Peyer's patch (tissue), 4 donors: ENCODE measurements at regions not wholly inside any gene's neighbourhood (a gene's known extent, or its start where the extent isn't known, plus 50 kb on each side); places are given as distances from the start of the nearest gene placed in this dataset.
"Not testable (repeated sequence)": the region's sequence is repeated elsewhere in the genome, so short reads cannot be mapped to it uniquely, and the experiment has no call there.

Source experiments
- DNase-seq, 3 donors: peaks; one replicate each; pipeline ENCODE4 v3.0.0-alpha.2; 2017 to 2019
- H3K27ac ChIP-seq, 4 donors: fragments of 200-600 bp; sonication (generic); one replicate each; pipeline ENCODE4 v1.5.1; 2016 to 2019
- H3K27me3 ChIP-seq, 2 donors: fragments of 200-600 bp; sonication (generic); one replicate each; pipeline ENCODE4 v1.5.1; 2019
- H3K36me3 ChIP-seq, 3 donors: fragments of 200-600 bp; sonication (generic); one replicate each; pipeline ENCODE4 v1.5.1; 2016 to 2019
- H3K4me1 ChIP-seq, 4 donors: fragments of 200-600 bp; sonication (generic); one replicate each; pipeline ENCODE4 v1.5.1; 2016 to 2019
- H3K4me3 ChIP-seq, 4 donors: fragments of 200-600 bp; sonication (generic); 1 replicate in 3 of 4; 2 replicates in 1 of 4; pipeline ENCODE4 v1.5.1; 2016 to 2019; ENCODE audit warnings: mild to moderate bottlenecking in 1 of 4
- H3K9me3 ChIP-seq, 4 donors: fragments of 200-600 bp; sonication (generic); one replicate each; pipeline ENCODE4 v1.5.1; 2016 to 2019; ENCODE audit warnings: mild to moderate bottlenecking in 1 of 4
- CTCF ChIP-seq, 6 experiments: fragments of 450-650 bp in 4 of 6; fragments of 200-600 bp in 2 of 6; sonication (generic) in 1 of 6; IDR thresholded peaks; one replicate each; pipeline ENCODE4 v1.5.1; 2017 to 2019; ENCODE audit warnings: antibody characterized with exemption in 6 of 6, mild to moderate bottlenecking in 3 of 6, moderate library complexity in 1 of 6
- POLR2A ChIP-seq, 2 donors: fragments of 450-650 bp; IDR thresholded peaks; one replicate each; pipeline ENCODE4 v1.5.1; 2017; ENCODE audit warnings: antibody characterized with exemption in 2 of 2, mild to moderate bottlenecking in 2 of 2, moderate library complexity in 2 of 2

- Histone ChIP-seq H3K9me3 (no peaks in the 10 kb centered on the region), H3K36me3 (no peaks in the 10 kb centered on the region), H3K4me3 (no peak overlapping the region), H3K27me3 (no peaks in the 10 kb centered on the region), H3K4me1 (no peaks in the 10 kb centered on the region), H3K27ac (no peak overlapping the region)
- DNase-seq, result no peak
- TF ChIP-seq POLR2A (IDR thresholded peaks at IDR 0.05), result no peak
- TF ChIP-seq CTCF (IDR thresholded peaks at IDR 0.05), result no peak
Measured at GRCh38 chr12:34233618-34234017, 211.3 kb downstream of the ALG10 start.

GRCh38 chr12:34236073-34236472 lies 213.8 kb downstream of the ALG10 start:
- no peak overlapping the region for H3K27ac ChIP-seq
- TF ChIP-seq CTCF (IDR thresholded peaks at IDR 0.05) (no peak), POLR2A (IDR thresholded peaks at IDR 0.05) (no peak)
- H3K4me1 ChIP-seq, result no peaks in the 10 kb centered on the region
- no peak overlapping the region for H3K4me3 ChIP-seq
- no peaks in the 10 kb centered on the region for H3K36me3 ChIP-seq
- H3K9me3 ChIP-seq, result no peaks in the 10 kb centered on the region
- DNase-seq, result no peak
- H3K27me3 ChIP-seq, result no peaks in the 10 kb centered on the region

GRCh38 chr12:34244608-34245007 lies 222.3 kb downstream of the ALG10 start:
- no peak overlapping the region for H3K27ac ChIP-seq
- H3K36me3 ChIP-seq, result no peaks in the 10 kb centered on the region
- TF ChIP-seq CTCF (IDR thresholded peaks at IDR 0.05) (no peak), POLR2A (IDR thresholded peaks at IDR 0.05) (no peak)
- no peak for DNase-seq
- H3K9me3 ChIP-seq, result no peaks in the 10 kb centered on the region
- no peak overlapping the region for H3K4me3 ChIP-seq
- H3K4me1 ChIP-seq, result no peaks in the 10 kb centered on the region
- H3K27me3 ChIP-seq, result no peaks in the 10 kb centered on the region

- DNase-seq, result no peak
- no peak overlapping the region for H3K4me3 ChIP-seq
- no peaks in the 10 kb centered on the region for H3K36me3 ChIP-seq
- H3K4me1 ChIP-seq, result no peaks in the 10 kb centered on the region
- no peaks in the 10 kb centered on the region for H3K9me3 ChIP-seq
- TF ChIP-seq POLR2A (IDR thresholded peaks at IDR 0.05) (no peak), CTCF (IDR thresholded peaks at IDR 0.05) (no peak)
- H3K27ac ChIP-seq, result no peak overlapping the region
- no peaks in the 10 kb centered on the region for H3K27me3 ChIP-seq
Measured at GRCh38 chr12:34249271-34249670, 227.0 kb downstream of the ALG10 start.

- H3K36me3 ChIP-seq, DNase-seq, H3K27ac ChIP-seq, H3K4me1 ChIP-seq, H3K4me3 ChIP-seq, H3K27me3 ChIP-seq, H3K9me3 ChIP-seq: not testable (repeated sequence)
Measured at GRCh38 chr12:34251879-34252278, 229.6 kb downstream of the ALG10 start.

- H3K36me3 ChIP-seq, result no peaks in the 10 kb centered on the region
- no peaks in the 10 kb centered on the region for H3K4me1 ChIP-seq
- H3K27me3 ChIP-seq, result no peaks in the 10 kb centered on the region
- TF ChIP-seq CTCF (IDR thresholded peaks at IDR 0.05) (no peak), POLR2A (IDR thresholded peaks at IDR 0.05) (no peak)
- H3K4me3 ChIP-seq, result no peak overlapping the region
- peaks cover 0 to 7% (median 0%) of the 10 kb centered on the region in 4 donors for H3K9me3 ChIP-seq
- no peak overlapping the region for H3K27ac ChIP-seq
- DNase-seq, result no peak
Measured at GRCh38 chr12:34253674-34254073, 231.4 kb downstream of the ALG10 start.
